G401.6 (cell line): ENCODE measurements at regions not wholly inside any gene's neighbourhood (a gene's known extent, or its start where the extent isn't known, plus 50 kb on each side); places are given as distances from the start of the nearest gene placed in this dataset.
"Not testable (repeated sequence)": the region's sequence is repeated elsewhere in the genome, so short reads cannot be mapped to it uniquely, and the experiment has no call there.

Source experiments
- FAIRE-seq: peaks from 2 replicates; lab custom pipeline; 2012; peaks lifted over from hg19 to GRCh38; lab: Jason Lieb, UNC

DNA sequence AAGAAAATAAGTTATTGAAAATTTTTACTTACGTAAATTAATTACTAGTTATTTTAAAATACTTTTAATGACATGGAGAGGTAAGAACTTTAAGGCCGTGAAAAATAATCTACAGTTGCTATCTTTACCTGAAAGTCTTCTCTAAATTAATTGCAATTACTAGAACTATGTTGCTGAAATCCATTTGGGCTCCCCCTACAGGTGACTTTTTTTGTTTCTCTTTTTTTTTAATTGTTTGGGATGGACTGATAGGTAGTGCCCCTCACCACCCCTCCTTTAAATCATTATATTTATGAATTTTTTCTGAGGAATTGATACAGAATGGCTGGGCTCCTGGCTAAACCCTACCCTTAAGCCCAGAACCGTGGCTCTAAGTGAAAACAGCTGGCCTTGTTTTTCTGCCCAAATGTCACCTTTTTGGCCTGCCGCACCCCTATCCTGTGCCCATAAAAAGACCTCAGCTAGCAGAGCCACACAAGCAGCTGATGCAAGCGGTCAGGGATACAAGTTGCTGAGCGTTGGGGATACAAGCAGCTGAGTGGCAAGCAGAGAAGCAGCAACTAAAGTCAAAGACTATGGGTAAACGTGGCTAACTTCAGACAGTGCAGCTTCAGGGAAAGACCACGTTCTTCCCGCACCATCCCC is 315.2 kb upstream of the ACO1 start:
- peak; percentile 48 for FAIRE-seq

DNA sequence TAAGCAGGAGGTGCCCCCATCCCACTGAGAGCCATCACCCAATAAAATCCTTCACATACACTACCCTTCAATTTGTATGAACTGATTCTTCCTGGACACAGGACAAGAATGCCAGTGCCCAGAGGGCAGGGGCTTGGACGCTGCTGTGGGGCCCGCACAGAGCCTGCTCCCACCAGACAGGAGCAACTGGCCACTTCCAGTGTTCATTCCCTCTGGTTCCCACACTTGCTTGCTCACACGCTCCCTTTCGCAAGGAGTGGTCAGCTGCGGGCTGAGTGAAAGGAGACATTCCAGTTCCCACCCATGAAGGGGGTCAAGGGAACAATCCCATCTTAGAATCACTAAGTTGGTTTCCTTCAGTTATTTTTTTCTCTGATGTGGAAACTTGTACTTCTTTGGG is 314.5 kb upstream of the ACO1 start:
- no peak for FAIRE-seq

DNA sequence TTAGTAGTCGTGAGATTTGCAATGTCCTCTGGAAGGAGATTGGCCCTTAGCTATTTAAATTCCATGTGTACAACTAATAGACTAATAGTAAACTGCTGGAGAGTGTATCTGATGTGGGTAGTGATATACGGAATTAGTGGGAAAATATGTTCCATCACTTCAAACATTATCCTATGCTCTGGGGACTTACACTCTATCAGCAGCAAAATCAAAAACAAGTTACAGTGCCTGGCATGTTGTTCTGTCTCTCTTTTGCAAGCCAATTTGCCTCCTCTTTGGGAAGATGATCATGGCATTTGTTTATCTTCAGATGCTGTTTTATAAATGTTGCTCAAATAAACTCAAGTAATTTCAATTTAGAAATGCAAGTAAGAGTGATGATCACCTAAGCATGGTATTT is 311.9 kb upstream of the ACO1 start:
- no peak for FAIRE-seq

DNA sequence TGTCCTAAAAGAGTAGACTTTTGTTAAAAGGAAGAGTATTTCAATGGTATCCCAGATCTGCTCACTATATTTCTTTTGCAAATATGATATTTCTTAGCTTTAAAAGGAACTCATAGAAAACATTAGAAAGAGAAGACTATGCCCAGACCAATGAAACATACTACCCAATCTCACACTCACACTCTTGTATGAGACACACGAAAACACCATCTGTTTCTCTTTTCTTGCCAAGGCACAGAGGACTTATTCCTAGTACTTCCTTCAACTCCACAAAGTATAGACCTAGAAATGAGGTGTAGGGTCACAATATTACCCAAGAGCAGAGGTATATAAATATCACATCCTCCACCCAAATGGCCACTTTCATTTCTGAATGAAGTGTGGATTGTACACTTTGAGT is 292.4 kb upstream of the ACO1 start:
- FAIRE-seq, result no peak

DNA sequence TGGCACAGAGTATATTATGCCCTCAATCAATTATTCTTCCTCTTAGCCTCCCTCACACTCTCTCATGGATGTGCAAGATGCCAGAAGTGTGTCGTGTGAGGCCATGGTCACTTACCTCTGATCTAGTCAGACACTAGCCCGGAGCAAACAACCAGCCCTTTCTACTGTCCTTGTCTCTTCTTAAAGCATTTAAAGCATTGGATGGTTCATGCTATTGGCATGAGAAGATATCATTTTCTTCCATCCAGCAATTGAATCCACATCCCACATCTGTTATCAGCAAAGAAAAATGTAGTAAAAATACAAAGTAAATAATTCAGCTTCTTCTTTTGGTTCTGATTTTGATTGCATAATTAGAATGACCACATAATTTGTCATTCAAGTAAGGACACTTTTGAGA is 267.2 kb upstream of the ACO1 start:
- no peak for FAIRE-seq

DNA sequence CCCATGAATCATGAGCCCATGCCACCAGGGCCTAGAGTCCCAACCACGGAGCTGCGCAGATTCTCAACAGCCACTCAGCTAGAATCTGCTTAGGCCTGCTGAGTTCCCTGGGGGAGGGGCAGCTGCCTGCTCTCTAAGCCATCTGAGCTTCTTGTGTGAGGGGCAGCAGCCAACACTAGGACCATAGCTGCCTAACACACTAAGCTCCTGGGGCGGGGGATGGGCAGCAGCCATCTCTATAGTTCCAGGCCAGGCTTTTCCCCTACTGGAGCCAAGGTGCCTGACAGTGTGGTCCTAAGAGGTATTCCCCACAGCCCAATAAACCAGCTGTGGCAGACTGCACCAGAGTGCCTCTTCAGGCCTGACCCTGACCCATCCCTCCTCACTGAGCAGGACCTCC is 255.9 kb upstream of the ACO1 start:
- FAIRE-seq, result no peak

DNA sequence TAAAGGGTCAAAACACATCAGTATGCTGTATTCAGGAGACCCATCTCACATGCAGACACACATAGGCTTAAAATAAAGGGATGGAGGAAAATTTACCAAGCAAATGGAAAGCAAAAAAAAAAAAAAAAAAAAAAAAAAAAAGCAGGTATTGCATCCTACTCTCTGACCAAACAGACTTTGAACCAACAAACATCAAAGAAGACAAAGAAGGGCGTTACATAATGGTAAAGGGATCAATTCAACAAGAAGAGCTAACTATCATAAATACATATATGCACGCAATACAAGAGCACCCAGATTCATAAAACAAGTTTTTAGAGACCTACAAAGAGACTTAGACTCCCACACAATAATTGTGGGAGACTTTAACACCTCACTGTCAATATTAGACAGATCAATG is 253.7 kb upstream of the ACO1 start:
- not testable (repeated sequence) for FAIRE-seq

DNA sequence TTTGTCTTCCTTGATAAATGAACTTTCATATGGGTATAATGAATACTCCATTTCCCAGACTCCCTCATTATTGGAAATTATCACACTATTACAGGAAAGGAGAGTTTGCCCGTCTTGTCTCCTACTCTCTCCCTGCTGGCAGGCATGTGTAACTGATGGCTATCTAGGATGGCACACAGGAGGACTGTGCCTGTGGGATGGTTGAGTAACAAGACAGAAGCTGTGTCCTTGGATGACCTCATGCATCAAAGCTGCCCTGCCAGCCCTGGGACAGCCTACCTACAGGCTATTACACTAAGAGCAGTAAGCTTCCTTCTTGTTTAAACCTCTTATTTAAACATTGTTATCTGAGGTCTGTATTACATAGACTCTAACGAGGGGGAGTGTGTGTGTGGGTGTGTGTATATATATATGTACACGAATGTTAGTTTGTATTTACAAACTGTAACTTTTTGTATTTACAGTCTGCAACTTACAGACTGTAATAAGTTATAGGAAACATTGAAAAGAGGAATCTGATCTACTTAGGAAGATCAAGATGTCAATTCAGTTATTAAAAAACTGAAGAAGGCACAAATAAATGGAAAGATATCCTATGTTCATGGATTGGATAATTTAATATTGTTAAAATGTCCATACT is 247.6 kb upstream of the ACO1 start:
- no peak for FAIRE-seq

DNA sequence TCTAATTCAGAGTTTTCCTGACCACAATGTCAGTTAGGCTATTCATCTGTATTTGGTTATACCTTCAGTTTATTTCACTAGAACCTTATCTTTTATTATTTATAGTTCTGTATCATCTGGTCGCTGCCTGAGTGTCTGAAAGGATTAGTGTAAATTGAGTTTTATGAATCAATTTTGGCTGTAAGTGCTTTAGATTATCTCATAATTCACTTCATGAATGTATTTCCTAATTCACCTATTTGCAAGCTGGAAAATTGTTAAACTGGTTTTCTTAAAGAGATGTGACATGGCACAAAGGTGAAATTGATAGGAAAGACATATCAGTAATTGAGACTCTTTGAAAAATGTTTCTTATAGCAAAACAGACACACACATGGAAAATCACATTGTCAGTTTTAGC is 242.4 kb upstream of the ACO1 start:
- FAIRE-seq, result no peak

DNA sequence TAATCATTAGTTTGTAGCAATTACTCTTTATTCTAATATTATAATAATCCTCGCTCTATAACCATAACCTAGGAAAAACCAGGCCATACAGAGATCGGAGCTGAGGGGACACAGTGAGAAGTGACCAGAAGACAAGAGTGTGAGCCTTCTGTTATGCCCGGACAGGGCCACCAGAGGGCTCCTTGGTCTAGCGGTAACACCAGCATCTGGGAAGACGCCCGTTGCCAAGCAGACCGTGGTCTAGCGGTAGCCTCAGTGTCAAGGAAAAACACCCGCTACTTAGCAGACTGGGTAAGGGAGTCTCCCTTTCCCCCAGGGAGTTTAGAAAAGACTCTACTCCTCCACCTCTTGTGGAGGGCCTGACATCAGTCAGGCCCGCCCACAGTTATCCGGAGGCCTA is 235.9 kb upstream of the ACO1 start:
- peak; percentile 44 for FAIRE-seq

DNA sequence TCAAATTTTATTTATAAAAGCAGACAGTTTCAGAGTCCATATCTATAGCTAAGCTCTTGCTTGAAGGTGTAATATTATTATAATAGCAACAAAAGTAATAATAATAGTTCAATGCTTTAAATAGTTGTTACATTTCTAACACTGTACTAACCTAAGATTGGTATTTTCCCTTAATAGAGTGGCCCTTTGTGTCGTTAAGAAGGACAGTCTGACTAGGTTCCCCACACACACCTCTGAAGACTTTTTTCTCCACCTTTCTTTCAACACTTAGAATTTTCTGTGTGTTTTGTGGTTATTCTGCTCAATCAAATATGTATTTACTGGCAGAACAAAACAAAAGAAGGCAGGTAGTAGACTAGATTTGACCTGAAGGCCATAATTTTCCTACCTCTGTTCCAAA is 223.2 kb upstream of the ACO1 start:
- no peak for FAIRE-seq

DNA sequence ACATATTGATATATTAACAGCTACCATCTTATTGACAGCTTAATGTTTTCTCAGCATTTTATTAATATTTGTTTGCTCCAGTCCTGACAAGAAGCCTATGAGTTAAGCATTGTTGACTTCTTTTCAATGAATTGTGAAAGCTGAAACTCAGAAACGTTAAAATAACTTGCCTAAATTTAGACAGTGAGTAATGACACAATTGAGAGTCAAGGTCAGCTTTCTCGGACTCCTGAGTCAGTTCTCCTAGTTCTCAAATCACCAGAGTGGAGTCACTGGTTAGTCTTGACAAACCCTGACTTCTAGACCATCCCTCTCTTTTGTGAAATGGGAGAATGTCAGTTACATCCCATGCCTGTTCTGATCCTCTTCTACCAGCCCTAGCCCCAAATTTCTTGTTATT is 222.7 kb upstream of the ACO1 start:
- no peak for FAIRE-seq

DNA sequence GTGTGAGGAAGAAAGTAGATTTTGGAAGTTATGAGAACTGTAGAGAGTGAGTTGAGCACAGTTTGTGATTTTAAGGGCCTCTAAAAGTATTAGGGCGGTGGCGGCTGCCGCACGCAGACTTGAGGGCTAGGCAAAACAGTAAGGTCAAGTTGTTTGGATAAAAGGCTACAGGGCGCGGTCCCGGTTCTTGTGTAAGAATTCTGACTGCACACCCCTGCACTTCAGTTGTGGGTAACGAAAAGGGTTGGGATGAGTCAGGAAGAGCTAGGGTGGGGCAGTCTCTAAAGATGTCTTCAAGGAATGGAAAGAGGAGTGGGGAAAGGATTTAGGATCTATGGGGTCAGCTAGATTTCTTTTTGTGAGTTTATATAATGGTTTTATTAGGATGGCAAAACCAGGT is 218.1 kb upstream of the ACO1 start:
- not testable (repeated sequence) for FAIRE-seq

DNA sequence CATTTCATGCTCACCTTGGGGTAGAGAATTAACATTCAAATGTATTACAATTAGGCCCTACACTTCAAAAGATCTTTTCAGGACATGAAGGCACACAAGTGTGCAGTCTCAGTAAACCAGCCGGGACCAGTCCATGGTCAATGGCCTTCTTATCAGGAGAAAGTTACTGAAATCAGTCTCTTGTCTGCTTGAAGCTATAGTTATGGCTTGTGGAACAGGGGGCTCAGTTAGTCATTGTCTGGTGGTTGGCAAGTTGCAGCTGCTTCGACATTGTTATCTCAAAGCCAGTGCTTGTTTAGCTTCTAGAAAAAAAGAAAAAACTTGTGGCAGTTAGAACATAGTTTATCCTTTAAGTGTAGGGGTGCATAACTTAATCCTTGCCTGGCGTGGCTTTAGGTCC is 213.1 kb upstream of the ACO1 start:
- no peak for FAIRE-seq

DNA sequence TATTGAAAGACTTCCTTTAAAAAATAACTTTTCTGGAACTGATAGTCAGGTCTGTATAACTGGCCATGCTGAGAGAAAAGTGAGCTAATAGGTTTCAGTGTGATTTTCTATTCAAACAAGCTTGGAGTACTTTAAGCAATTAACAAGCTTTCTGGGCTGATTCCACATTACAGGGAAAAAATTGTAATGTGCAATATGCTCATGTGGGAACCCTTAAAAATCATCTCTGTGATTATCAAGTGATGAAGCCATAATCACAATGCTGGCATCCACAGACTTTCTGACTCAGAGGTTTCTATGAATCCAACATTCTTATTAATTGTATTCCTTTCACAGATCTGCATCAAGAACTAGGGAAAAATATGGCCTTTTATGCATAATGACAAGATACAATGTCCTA is 212.2 kb upstream of the ACO1 start:
- FAIRE-seq, result no peak

DNA sequence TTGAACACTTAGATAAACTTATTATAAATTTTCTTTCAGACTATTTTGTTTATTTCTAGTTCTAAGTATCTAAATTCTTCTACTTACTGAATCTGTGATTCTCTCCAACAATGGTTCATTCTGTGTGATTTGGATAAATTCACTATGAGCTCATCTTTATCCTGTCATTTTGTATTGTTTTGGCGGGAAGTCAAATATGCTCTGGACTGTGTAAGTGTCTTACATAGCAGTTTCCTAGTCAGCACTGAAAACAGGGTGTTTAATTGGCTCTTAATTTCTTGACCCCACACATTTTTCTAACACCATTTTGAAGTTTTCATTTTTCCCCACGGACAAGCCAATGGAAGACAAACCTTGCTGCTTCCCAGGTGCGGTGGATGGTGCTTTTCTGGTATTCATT is 207.0 kb upstream of the ACO1 start:
- FAIRE-seq, result no peak

DNA sequence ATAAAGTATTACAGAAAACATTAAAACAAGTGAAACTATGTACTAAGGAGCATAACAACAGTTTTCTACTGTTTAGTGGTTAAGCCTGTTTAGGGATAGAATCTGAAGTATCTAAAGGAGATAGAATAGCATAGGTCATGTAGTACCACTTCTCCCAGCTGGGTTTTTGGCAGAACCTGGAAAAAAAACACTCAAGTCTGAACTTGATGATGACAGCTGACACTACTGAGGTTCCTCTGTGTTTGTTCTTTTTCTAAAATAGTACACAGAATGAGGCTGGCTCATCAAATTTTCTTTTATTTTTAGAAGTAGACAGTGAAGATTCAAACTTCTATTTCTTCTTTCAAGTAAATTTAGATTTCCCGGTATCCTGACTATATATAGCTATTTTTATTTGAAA is 203.8 kb upstream of the ACO1 start:
- no peak for FAIRE-seq

DNA sequence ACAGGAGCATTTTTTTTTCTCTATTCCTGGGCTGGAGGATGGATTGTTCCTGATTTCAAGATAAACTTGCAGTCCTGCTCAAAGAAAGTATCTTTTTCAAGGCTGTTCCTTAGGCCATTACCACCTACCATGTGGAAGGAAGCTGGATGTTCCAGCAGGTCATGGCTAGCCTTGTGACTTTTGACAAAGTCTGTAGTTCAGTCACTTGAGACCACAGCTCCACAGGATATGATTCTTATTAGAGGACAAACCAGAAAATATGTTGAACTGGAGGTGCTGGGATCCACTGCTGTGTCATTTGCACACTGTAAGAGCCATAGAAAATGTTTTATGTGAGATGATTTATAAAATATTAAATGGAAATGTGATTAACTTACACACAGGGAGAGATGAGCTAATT is 184.2 kb upstream of the ACO1 start:
- FAIRE-seq, result no peak

DNA sequence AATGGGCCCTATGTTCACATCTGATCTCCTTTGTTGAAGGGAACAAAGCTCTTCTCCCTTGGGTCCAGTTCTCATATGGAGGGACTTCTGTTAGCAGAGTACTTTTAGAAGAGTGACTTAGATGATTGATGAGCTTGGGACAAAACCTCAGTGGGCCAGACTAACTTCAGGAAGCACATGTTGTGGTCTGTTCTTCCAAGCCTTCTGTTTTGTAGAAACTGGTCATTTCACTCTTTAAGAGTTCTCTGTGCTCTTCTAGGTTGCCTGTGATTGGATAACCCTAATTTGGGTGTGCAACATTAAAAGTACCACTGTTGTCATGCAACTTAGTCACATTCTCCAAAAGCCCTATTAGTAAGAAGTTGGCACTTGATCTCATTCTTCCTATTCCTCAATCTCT is 183.5 kb upstream of the ACO1 start:
- no peak for FAIRE-seq

DNA sequence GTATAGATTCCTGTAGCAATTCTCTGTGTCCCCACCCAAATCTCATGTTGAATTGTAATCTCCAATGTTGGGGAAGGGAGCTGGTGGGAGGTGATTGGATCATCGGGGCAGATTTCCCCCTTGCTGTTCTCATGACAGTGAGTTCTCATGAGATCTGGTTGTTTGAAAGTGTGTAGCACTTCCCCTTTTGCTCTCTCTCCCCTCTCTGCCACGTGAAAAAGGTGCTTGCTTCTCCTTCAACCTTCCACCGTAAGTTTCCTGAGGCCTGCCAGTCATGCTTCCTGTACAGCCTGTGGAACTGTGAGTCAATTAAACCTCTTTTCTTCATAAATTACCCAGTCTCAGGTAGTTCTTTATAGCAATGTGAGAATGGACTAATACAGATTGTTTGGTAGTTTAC is 175.3 kb upstream of the ACO1 start:
- not testable (repeated sequence) for FAIRE-seq

DNA sequence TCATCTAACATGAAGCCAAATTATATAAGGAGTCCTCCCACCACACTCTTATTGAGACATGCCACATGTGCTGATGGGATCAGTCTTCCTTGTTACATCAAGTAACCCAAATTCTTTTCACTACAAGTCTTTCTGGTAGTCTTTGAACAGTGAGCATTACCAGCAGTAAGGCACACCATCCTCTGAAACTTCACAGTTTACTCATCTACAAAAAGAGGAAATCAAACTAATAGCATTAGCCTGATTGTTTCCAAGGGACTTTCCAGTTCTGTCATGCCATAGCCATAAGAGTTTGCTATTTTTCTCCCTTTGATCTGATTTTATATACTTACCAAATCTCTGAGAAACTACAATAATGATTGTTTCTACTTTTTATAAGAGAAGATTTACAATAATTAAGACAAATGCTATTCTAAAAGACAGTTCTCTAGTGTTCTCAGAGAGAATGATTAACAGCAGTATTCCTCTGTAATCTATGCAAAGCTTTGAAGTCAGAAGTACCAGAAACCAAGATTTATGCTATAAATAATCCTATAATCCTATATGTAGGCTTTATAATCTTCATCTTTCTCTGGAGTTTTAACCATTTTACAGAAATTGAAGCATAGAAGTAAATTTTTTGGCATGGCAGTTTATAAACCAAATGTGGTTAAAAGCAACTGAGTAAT is 166.2 kb upstream of the ACO1 start:
- FAIRE-seq, result no peak

DNA sequence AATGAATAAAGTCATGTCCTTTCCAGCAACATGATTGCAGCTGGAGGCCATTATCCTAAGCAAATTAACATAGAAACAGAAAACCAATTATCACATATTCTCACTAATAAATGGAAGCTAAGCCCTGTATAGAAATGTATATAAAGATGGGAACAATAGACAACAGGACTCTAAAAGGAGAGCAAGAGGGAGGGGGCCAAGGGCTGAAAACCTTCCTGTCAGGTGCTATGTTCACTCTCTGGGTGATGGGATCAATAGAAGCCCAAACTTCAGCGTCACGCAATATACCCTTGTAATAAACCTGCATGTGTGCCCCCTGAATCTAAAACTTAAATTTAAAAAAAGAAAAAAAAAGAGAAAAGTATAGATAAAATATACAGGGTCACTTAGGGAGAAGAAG is 163.7 kb upstream of the ACO1 start:
- FAIRE-seq, result no peak

DNA sequence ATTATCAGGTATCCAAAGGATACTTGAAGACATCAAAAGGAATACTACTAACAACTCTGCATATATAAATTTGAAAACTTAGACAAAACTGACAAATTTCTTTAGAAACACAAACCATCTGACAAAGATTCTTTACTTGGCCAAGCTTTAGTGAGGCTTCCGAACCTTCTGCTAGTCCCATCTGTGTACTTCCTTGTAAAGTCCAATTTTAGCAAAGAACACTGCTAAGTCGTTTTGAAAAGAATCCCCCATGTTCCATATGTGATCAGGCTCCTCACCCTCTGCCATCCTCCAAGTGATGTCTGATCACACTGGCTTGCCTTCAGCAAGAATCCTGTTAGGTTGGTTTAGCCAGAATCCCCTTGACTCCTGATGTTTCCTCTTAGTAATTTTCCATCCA is 150.0 kb upstream of the ACO1 start:
- no peak for FAIRE-seq

DNA sequence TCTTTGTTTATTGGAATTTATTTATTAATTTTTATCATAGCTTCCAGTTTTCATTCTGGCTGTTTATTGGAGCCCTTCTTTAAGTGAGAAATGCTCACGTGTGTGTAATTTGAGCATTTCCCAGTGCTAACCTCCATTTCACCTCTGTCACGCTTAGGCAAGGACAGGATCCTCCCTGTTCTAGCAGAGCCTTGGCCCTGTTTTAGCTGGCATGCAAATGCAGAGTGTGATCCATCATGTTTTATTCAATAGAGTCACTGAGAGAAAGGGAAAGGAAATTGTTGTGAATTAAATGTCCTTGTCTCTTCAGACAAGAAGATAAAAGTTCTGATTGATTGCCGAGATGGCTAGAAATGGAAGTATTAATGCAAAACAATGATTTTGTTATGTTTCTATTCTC is 137.3 kb upstream of the ACO1 start:
- no peak for FAIRE-seq
